Breast epithelium (tissue), 3 donors: ENCODE measurements at regions not wholly inside any gene's neighbourhood (a gene's known extent, or its start where the extent isn't known, plus 50 kb on each side); places are given as distances from the start of the nearest gene placed in this dataset.

Experiments used
- CTCF ChIP-seq, 3 donors: fragments of 450-650 bp; IDR thresholded peaks; one replicate each; pipeline ENCODE4 v1.5.1; 2016 to 2017; ENCODE audit warnings: antibody characterized with exemption in 3 of 3, mild to moderate bottlenecking in 3 of 3, moderate library complexity in 3 of 3
- POLR2A ChIP-seq: fragments of 450-650 bp; IDR thresholded peaks from one replicate; pipeline ENCODE4 v1.6.1; 2016; ENCODE audit warnings: antibody characterized with exemption, mild to moderate bottlenecking, moderate library complexity

- no peak for TF ChIP-seq CTCF (IDR thresholded peaks at IDR 0.05)
- no peak for TF ChIP-seq POLR2A
Measured at GRCh38 chr7:46107610-46108217, 186.6 kb upstream of the IGFBP3 start.
